Fibroblast of the aortic adventitia (primary cell): ENCODE measurements at regions not wholly inside any gene's neighbourhood (a gene's known extent, or its start where the extent isn't known, plus 50 kb on each side); places are given as distances from the start of the nearest gene placed in this dataset.
A peak's percentile ranks its signal among the peaks of the same experiment; 100 is the strongest.

Experiments used
- DNase-seq: peaks from one replicate; pipeline ENCODE4 v3.0.0-alpha.2; 2010; ENCODE audit warnings: low read depth
- H3K4me3 ChIP-seq: 2 replicates; pipeline ENCODE4 v1.5.1; 2011; ENCODE audit warnings: low read depth, mild to moderate bottlenecking, control low read depth, low read length, moderate library complexity
- CTCF ChIP-seq: IDR thresholded peaks from 2 replicates; pipeline ENCODE4 v1.5.1; 2011; ENCODE audit warnings: mild to moderate bottlenecking, low read length, control low read depth, inconsistent platforms; ENCODE audit not compliant: insufficient read depth

GRCh38 chr1:57683037-57683942 lies 259.4 kb upstream of the DAB1 start:
- H3K4me3 ChIP-seq: no peak overlapping the region
- DNase-seq: no peak
- TF ChIP-seq CTCF: no peak

- no peak for DNase-seq
- TF ChIP-seq CTCF: no peak
- no peak overlapping the region for H3K4me3 ChIP-seq
These were observed 254.3 kb upstream of the DAB1 start for GRCh38 chr1:57678138-57678537.

- TF ChIP-seq CTCF: no peak
- no peak for DNase-seq
- H3K4me3 ChIP-seq: no peak overlapping the region
These were observed 251.9 kb upstream of the DAB1 start for GRCh38 chr1:57675776-57676175.

GRCh38 chr1:57674801-57675200 lies 250.9 kb upstream of the DAB1 start:
- H3K4me3 ChIP-seq: no peak overlapping the region
- TF ChIP-seq CTCF: no peak
- peak; percentile 15 for DNase-seq

- H3K4me3 ChIP-seq: no peak overlapping the region
- no peak for DNase-seq
These were observed 248.7 kb upstream of the DAB1 start for GRCh38 chr1:57672346-57673140.

GRCh38 chr1:57671750-57672149 lies 247.9 kb upstream of the DAB1 start:
- no peak for TF ChIP-seq CTCF
- DNase-seq: no peak
- H3K4me3 ChIP-seq: no peak overlapping the region

More at GRCh38 chr1:57672346-57673140, 248.7 kb upstream of the DAB1 start:
- TF ChIP-seq CTCF: no peak
